Loucy (cell line): ENCODE measurements at regions not wholly inside any gene's neighbourhood (a gene's known extent, or its start where the extent isn't known, plus 50 kb on each side); places are given as distances from the start of the nearest gene placed in this dataset.

Source experiments
- H2AFZ ChIP-seq: fragments of 200-600 bp; sonication (generic); 2 replicates; pipeline ENCODE4 v1.6.0; 2016; ENCODE audit warnings: antibody characterized with exemption, mild to moderate bottlenecking, low read length, moderate library complexity
- H3F3A ChIP-seq: fragments of 200-600 bp; 2 replicates; pipeline ENCODE4 v1.6.0; 2016; ENCODE audit warnings: antibody characterized with exemption, low read depth, mild to moderate bottlenecking
- H3K27me3 ChIP-seq: fragments of 200-600 bp; sonication (generic); 2 replicates; pipeline ENCODE4 v1.6.1; 2014; ENCODE audit warnings: low read length, mild to moderate bottlenecking; ENCODE audit not compliant: insufficient read depth, poor library complexity, severe bottlenecking
- H3K36me3 ChIP-seq: fragments of 200-600 bp; sonication (generic); 2 replicates; pipeline ENCODE4 v1.6.1; 2016; ENCODE audit warnings: low read length; ENCODE audit not compliant: insufficient read depth
- H3K4me1 ChIP-seq: fragments of 200-600 bp; sonication (generic); 2 replicates; pipeline ENCODE4 v1.5.1; 2014; ENCODE audit warnings: low read length, mild to moderate bottlenecking; ENCODE audit not compliant: insufficient read depth, poor library complexity, severe bottlenecking
- H3K4me2 ChIP-seq: fragments of 200-600 bp; sonication (generic); 2 replicates; pipeline ENCODE4 v1.6.0; 2014; ENCODE audit warnings: antibody characterized with exemption, low read length, low read depth, mild to moderate bottlenecking; ENCODE audit not compliant: poor library complexity, severe bottlenecking
- H3K4me3 ChIP-seq: fragments of 200-600 bp; sonication (generic); 2 replicates; pipeline ENCODE4 v1.5.1; 2014; ENCODE audit warnings: low read length, mild to moderate bottlenecking, mixed read lengths; ENCODE audit not compliant: poor library complexity, severe bottlenecking
- H3K79me2 ChIP-seq: fragments of 200-600 bp; sonication (generic); 2 replicates; pipeline ENCODE4 v1.6.1; 2014; ENCODE audit warnings: low read length; ENCODE audit not compliant: insufficient read depth
- H3K9ac ChIP-seq: fragments of 200-600 bp; sonication (generic); 2 replicates; pipeline ENCODE4 v1.6.0; 2014; ENCODE audit warnings: mild to moderate bottlenecking, low read depth, low read length, moderate library complexity; ENCODE audit not compliant: poor library complexity, severe bottlenecking
- H3K9me2 ChIP-seq: fragments of 200-600 bp; sonication (generic); replicated peaks from 2 replicates; pipeline ENCODE4 v1.6.1; 2016; ENCODE audit warnings: low read depth, low read length, mixed read lengths
- H3K9me3 ChIP-seq: fragments of 200-600 bp; sonication (generic); 2 replicates; pipeline ENCODE4 v1.6.1; 2014; ENCODE audit warnings: mild to moderate bottlenecking, antibody characterized with exemption, low read length, low read depth; ENCODE audit not compliant: insufficient read depth
- H4K20me1 ChIP-seq: fragments of 200-600 bp; sonication (generic); 2 replicates; pipeline ENCODE4 v1.6.0; 2014; ENCODE audit warnings: antibody characterized with exemption, low read length, mild to moderate bottlenecking; ENCODE audit not compliant: insufficient read depth, poor library complexity, severe bottlenecking
- CTCF ChIP-seq: fragments of 200-600 bp; sonication (generic); conservative IDR thresholded peaks from 2 replicates; pipeline ENCODE4 v1.5.1; 2014; ENCODE audit warnings: mild to moderate bottlenecking, antibody characterized with exemption, low read length
- EZH2phosphoT487 ChIP-seq: fragments of 200-600 bp; IDR thresholded peaks from 2 replicates; pipeline ENCODE4 v1.6.1; 2018; ENCODE audit warnings: antibody characterized with exemption, mild to moderate bottlenecking, moderate library complexity, borderline replicate concordance

- Histone ChIP-seq H3K4me1 (no peaks in the 10 kb centered on the region), H3K36me3 (no peaks in the 10 kb centered on the region), H4K20me1 (no peaks in the 10 kb centered on the region), H3K4me2 (no peak overlapping the region), H2AFZ (no peak overlapping the region), H3K9me2 (no peaks in the 10 kb centered on the region), H3K4me3 (no peak overlapping the region), H3K79me2 (no peaks in the 10 kb centered on the region), H3K27me3 (no peaks in the 10 kb centered on the region), H3K9ac (no peak overlapping the region), H3F3A (no peaks in the 10 kb centered on the region), H3K9me3 (no peaks in the 10 kb centered on the region)
- TF ChIP-seq CTCF (no peak), EZH2phosphoT487 (no peak)
Measured at GRCh38 chr6:145262771-145263170, 472.5 kb downstream of the EPM2A start.

- Histone ChIP-seq H3K4me1 (no peaks in the 10 kb centered on the region), H3K79me2 (no peaks in the 10 kb centered on the region), H3K9me3 (no peaks in the 10 kb centered on the region), H4K20me1 (no peaks in the 10 kb centered on the region), H3K4me3 (no peak overlapping the region), H3K9ac (no peak overlapping the region), H3K27me3 (no peaks in the 10 kb centered on the region), H3K4me2 (no peak overlapping the region), H3K9me2 (no peaks in the 10 kb centered on the region), H3F3A (no peaks in the 10 kb centered on the region), H3K36me3 (no peaks in the 10 kb centered on the region), H2AFZ (no peak overlapping the region)
- no peak for TF ChIP-seq EZH2phosphoT487
- no peak for TF ChIP-seq CTCF
Measured at GRCh38 chr6:145263778-145264211, 471.5 kb downstream of the EPM2A start.

GRCh38 chr6:145266432-145267075 is 468.8 kb downstream of the EPM2A start:
- Histone ChIP-seq H4K20me1 (no peaks in the 10 kb centered on the region), H3K79me2 (no peaks in the 10 kb centered on the region), H3K9me2 (no peaks in the 10 kb centered on the region), H3K9ac (no peak overlapping the region), H3K27me3 (no peaks in the 10 kb centered on the region), H3K4me1 (no peaks in the 10 kb centered on the region), H2AFZ (peak overlapping the region; percentile 18; the same call in 1 of the 2 replicates), H3K4me3 (no peak overlapping the region), H3K4me2 (no peak overlapping the region), H3K9me3 (no peaks in the 10 kb centered on the region), H3F3A (no peaks in the 10 kb centered on the region), H3K36me3 (no peaks in the 10 kb centered on the region)
- TF ChIP-seq EZH2phosphoT487 = no peak
- TF ChIP-seq CTCF = no peak
